ENCODE measurements at regions not wholly inside any gene's neighbourhood (a gene's known extent, or its start where the extent isn't known, plus 50 kb on each side); places are given as distances from the start of the nearest gene placed in this dataset.

- DNase-seq, result no peak
- H3K4me3 ChIP-seq, result no peak overlapping the region
- no peaks in the 10 kb centered on the region for H3K9me3 ChIP-seq
- no peaks in the 10 kb centered on the region for H3K36me3 ChIP-seq
- no peaks in the 10 kb centered on the region for H3K27me3 ChIP-seq
Observed at GRCh38 chr9:82539856-82540579, 522.9 kb downstream of the RASEF start.

GRCh38 chr9:82543726-82544125 lies 519.2 kb downstream of the RASEF start:
- DNase-seq, result no peak
- no peaks in the 10 kb centered on the region for H3K9me3 ChIP-seq
- no peaks in the 10 kb centered on the region for H3K36me3 ChIP-seq
- H3K27me3 ChIP-seq, result no peaks in the 10 kb centered on the region
- no peak overlapping the region for H3K4me3 ChIP-seq

GRCh38 chr9:82546136-82546535 lies 516.8 kb downstream of the RASEF start:
- no peak for DNase-seq
- Histone ChIP-seq H3K27me3 (no peaks in the 10 kb centered on the region), H3K4me3 (no peak overlapping the region), H3K9me3 (no peaks in the 10 kb centered on the region), H3K36me3 (no peaks in the 10 kb centered on the region)

GRCh38 chr9:82547995-82548394 lies 514.9 kb downstream of the RASEF start:
- no peaks in the 10 kb centered on the region for H3K9me3 ChIP-seq
- H3K36me3 ChIP-seq, result no peaks in the 10 kb centered on the region
- no peak overlapping the region for H3K4me3 ChIP-seq
- no peaks in the 10 kb centered on the region for H3K27me3 ChIP-seq
- DNase-seq, result no peak

GRCh38 chr9:82549174-82549821 lies 513.6 kb downstream of the RASEF start:
- Histone ChIP-seq H3K27me3 (no peaks in the 10 kb centered on the region), H3K4me3 (no peak overlapping the region), H3K9me3 (no peaks in the 10 kb centered on the region), H3K36me3 (no peaks in the 10 kb centered on the region)
- DNase-seq, result no peak

- no peak overlapping the region for H3K4me3 ChIP-seq
- no peaks in the 10 kb centered on the region for H3K36me3 ChIP-seq
- no peak for DNase-seq
Observed at GRCh38 chr9:82552784-82553183, 510.2 kb downstream of the RASEF start.

GRCh38 chr9:82553654-82554366 lies 509.1 kb downstream of the RASEF start:
- Histone ChIP-seq H3K9me3 (no peaks in the 10 kb centered on the region), H3K4me3 (no peak overlapping the region), H3K27me3 (no peaks in the 10 kb centered on the region), H3K36me3 (no peaks in the 10 kb centered on the region)
- DNase-seq, result peak; percentile 14

More at GRCh38 chr9:82552784-82553183, 510.2 kb downstream of the RASEF start:
- Histone ChIP-seq H3K9me3 (no peaks in the 10 kb centered on the region), H3K27me3 (no peaks in the 10 kb centered on the region)

- no peaks in the 10 kb centered on the region for H3K9me3 ChIP-seq
- no peak overlapping the region for H3K4me3 ChIP-seq
- H3K27me3 ChIP-seq, result no peaks in the 10 kb centered on the region
- no peak for DNase-seq
- H3K36me3 ChIP-seq, result no peaks in the 10 kb centered on the region
Observed at GRCh38 chr9:82554381-82554780, 508.6 kb downstream of the RASEF start.

- no peak overlapping the region for H3K4me3 ChIP-seq
- no peaks in the 10 kb centered on the region for H3K27me3 ChIP-seq
- no peaks in the 10 kb centered on the region for H3K36me3 ChIP-seq
- H3K9me3 ChIP-seq, result no peaks in the 10 kb centered on the region
- DNase-seq, result no peak
Observed at GRCh38 chr9:82555031-82555430, 507.9 kb downstream of the RASEF start.

- Histone ChIP-seq H3K27me3 (no peaks in the 10 kb centered on the region), H3K9me3 (no peaks in the 10 kb centered on the region), H3K4me3 (no peak overlapping the region), H3K36me3 (no peaks in the 10 kb centered on the region)
- peak; percentile 0 for DNase-seq
Observed at GRCh38 chr9:82555431-82556051, 507.4 kb downstream of the RASEF start.

- H3K27me3 ChIP-seq, result no peaks in the 10 kb centered on the region
- H3K9me3 ChIP-seq, result no peaks in the 10 kb centered on the region
- H3K36me3 ChIP-seq, result no peaks in the 10 kb centered on the region
- no peak for DNase-seq
- H3K4me3 ChIP-seq, result no peak overlapping the region
Observed at GRCh38 chr9:82558346-82558745, 504.6 kb downstream of the RASEF start.

GRCh38 chr9:82558855-82559630 lies 503.9 kb downstream of the RASEF start:
- no peaks in the 10 kb centered on the region for H3K36me3 ChIP-seq
- H3K27me3 ChIP-seq, result no peaks in the 10 kb centered on the region
- DNase-seq, result no peak
- H3K4me3 ChIP-seq, result no peak overlapping the region
- H3K9me3 ChIP-seq, result no peaks in the 10 kb centered on the region

GRCh38 chr9:82560036-82560435 lies 502.9 kb downstream of the RASEF start:
- no peaks in the 10 kb centered on the region for H3K27me3 ChIP-seq
- H3K9me3 ChIP-seq, result no peaks in the 10 kb centered on the region
- DNase-seq, result no peak
- H3K4me3 ChIP-seq, result no peak overlapping the region
- H3K36me3 ChIP-seq, result no peaks in the 10 kb centered on the region

- no peaks in the 10 kb centered on the region for H3K36me3 ChIP-seq
- H3K27me3 ChIP-seq, result no peaks in the 10 kb centered on the region
- no peak for DNase-seq
- no peak overlapping the region for H3K4me3 ChIP-seq
- no peaks in the 10 kb centered on the region for H3K9me3 ChIP-seq
Observed at GRCh38 chr9:82560457-82560904, 502.5 kb downstream of the RASEF start.

- no peaks in the 10 kb centered on the region for H3K9me3 ChIP-seq
- H3K27me3 ChIP-seq, result no peaks in the 10 kb centered on the region
- H3K4me3 ChIP-seq, result no peak overlapping the region
- H3K36me3 ChIP-seq, result no peaks in the 10 kb centered on the region
- no peak for DNase-seq
Observed at GRCh38 chr9:82563094-82563493, 499.8 kb downstream of the RASEF start.

- H3K36me3 ChIP-seq, result no peaks in the 10 kb centered on the region
- H3K27me3 ChIP-seq, result no peaks in the 10 kb centered on the region
- no peak for DNase-seq
- H3K4me3 ChIP-seq, result no peak overlapping the region
- no peaks in the 10 kb centered on the region for H3K9me3 ChIP-seq
Observed at GRCh38 chr9:82563841-82564240, 499.1 kb downstream of the RASEF start.
